A172 (cell line): ENCODE measurements at regions not wholly inside any gene's neighbourhood (a gene's known extent, or its start where the extent isn't known, plus 50 kb on each side); places are given as distances from the start of the nearest gene placed in this dataset.
"Not testable (repeated sequence)": the region's sequence is repeated elsewhere in the genome, so short reads cannot be mapped to it uniquely, and the experiment has no call there.

ENCODE experiments used
- DNase-seq: peaks from one replicate; pipeline ENCODE4 v3.0.0-alpha.2; 2015; ENCODE audit warnings: low spot score

DNA sequence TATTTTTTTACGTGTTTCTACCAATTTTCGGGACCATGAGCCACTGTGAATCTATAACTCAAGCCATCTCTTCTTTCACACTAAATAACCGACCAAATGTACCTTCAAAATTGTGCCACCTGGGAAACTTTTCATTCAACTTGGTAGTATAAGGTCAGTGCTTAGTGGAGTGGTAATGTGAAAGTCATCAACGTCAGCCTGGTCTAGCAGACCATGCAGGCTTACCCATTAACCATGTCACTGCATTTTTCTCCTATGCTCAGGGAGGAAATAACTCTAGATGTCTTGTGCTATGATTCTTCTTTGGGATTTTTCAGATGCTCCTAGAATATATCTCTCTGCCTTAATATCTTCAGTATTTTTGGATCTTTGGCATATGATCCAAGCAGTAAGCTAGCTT, 1075.4 kb upstream of the POT1 start:
- no peak for DNase-seq

DNA sequence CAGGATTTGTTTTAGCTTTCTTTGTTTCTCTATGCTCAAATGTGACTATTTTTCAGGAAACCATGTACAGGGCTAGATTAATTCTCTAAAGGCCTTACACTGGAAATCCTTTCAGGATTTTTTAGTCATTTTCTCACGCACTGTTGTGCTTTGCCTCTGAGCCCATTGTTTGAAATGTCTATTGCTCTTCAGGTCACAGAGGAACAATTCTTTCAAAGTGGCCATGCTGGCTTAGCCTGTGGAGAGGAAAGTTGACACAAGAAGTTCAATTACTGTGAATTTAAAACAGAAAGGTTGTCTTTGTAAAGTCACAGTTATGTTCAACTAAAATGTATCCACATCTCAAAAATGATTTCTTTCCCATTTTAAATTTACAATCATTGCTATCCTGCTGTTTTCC, 1071.7 kb upstream of the POT1 start:
- no peak for DNase-seq

DNA sequence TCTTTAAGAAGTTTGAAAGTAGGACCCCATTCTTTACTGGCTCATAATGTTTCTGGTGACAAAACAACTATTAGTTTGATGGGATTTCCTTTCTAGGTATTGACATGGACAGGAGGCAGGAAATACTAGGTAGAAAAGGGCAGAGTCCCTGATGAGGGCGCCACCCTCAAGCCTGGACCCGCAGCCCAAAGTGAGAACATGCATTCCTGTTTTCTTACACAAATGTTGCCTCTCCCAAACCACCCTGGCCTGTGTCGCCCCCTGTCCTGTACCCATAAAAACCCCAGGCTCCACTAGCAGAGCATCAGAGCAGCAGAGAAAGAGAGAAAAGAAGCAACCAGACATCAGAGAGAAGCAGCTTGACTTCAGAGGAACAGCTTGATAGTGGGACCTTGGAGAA, 1055.2 kb upstream of the POT1 start:
- DNase-seq, result no peak

DNA sequence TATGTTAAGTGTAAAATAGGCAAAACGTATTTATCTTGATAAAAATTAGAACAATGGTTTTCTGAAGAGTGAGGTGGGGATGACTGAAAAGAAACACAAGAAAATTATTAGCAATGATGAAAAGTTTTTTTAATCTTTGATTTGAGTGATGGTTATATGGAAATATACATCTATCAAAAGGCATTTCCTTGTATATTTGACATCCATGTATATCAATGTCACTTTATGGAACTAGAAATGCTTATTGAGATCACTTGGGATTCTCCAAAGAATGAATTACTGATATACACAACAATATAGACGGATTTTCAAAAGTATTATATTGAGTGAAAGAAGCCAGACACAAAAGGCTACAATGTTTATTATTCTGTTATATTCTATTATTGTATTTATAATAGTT, 1042.0 kb upstream of the POT1 start:
- DNase-seq, result no peak

DNA sequence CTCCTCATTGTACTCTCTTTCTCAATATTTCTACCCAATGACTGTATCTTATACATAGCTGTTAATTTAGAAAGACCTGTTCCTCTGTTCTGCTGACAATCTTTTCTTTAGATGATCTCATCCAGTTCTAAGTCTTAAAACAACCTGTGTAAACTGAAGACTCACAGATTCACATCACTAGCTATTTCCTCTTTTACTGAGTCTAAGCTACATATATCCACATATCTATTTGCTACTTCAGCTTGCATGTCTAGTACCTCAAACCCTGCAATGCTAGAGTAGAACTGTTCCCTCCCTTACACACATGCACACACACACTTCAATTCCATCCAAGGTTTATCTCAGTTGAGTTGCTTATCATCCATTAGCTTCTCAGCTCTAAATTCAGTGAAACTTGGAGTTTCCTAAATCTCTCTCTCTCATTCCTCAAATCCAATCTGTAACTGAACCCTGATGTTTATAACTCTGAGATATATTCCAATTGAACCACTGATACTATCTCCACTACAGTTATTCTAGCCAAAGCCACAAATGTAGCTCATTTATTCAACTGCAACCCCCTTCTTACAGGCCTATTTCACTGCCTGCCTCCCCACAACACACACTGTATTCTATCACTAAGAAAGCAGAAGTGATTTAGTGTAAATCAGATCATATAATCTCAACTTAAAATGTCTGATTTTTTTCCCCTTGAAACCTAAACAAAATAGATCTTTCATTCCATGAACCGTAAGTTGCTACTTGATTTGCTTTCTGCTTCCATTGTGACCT, 1036.8 kb upstream of the POT1 start:
- no peak for DNase-seq

DNA sequence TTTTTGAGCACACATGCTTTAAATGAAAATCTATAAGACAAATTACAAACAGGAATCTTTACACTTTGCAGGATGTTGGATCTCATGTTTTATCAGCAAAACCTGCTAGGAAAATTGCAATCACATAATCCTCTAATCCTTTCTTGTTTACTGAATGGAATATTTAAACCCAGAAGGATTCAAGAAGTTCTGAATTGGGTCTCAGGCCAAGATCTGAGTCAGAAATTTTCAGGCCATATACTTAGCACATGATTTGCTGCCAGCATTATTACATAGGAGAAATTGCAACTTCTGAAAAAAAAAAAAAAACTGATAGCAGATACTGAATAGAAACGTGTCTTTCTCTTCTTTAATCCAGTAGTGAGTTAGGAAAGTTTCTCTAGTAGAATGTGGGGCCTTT, 1005.3 kb upstream of the POT1 start:
- peak; percentile 31 for DNase-seq

DNA sequence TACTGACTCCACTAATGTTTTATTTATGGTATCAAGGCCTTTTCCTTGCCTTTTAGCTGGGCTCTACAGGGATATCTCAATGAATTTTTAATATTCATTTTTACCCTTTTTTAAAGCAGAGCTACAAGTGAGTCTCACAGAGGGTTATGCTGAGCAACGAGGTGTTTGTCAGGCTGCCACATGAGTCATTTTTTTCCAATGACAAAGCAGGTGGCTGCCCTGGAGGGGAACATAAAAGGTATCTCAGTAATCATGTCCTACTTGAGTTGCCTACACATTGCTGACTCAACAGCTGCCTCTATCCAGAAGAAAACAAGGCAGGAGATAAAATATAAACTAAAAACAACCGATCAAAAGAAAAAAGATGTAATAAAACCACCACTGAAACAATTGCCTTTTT, 1004.9 kb upstream of the POT1 start:
- peak; percentile 63 for DNase-seq

DNA sequence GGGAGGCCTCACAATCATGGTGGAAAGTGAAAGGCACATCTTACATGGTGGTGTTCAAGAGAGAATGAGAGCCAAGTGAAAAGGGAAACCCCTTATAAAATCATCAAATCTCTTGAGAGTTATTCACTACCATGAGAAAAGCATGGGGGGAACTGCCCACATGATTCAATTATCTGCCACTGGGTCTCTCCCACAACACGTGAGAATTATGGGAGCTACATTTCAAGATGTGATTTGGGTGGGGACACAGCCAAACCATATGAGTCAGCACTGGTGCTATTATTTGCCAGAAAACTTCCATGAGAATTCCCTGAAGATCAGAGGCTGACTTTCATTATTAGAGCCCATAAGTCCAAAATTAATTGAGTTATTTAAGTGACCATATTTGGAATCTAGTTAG, 1001.2 kb upstream of the POT1 start:
- DNase-seq, result peak; percentile 12

DNA sequence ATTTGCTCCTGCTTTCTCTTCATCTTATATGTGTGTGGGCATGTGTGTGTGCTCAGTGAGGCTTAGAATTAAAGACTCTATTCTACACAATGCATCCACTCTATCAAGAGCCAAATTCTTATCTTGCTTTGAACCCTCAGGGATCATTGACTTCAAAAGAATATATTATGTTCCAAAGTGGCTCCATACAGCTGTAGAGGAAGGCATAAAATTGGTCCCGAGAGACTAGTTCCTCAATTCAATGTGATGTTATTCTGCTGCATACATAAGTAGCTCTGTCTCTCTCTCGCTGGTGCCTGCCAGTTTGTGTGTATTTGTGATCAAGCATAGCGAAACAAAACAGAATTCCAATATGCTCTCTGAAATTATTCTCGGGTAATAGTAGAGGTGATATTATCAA, 997.9 kb upstream of the POT1 start:
- no peak for DNase-seq

DNA sequence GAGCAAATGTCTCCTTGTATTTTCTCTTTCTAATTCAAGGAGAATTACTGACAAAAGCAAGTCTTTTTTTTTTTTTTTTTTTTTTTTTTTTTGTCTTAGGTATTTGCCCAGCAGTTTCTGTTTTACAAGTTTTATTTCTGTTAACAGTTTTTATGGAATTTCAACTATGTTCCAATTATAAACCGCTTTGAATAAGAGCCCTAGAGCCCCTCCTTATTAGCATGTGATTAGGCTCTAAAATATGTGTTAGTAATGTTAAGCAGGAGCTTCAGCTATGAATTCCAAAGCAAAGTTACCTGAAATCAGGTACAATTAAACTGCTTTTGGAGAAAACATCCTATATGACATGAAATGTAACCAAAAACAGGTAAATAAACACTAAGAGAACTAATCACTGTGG, 997.0 kb upstream of the POT1 start:
- DNase-seq, result peak; percentile 11

DNA sequence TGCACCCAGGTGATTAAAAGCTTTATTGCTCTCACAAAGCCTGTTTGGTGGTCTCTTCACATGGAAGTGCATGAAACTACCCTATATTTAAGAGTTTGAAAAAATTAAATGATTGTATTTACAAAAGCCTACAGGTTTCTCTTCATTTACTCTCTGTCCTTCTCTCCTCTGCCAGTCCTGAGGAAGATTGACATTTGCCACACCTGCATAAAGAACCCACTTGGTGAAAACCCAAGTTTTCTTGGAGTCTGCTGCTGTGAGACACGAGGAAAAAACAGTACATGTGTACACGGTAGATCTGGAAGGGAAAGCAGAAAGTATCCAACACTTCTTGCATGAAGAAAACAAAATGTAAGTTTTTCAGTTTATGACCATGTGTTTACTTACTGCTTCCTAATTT, 994.4 kb upstream of the POT1 start:
- DNase-seq, result no peak

DNA sequence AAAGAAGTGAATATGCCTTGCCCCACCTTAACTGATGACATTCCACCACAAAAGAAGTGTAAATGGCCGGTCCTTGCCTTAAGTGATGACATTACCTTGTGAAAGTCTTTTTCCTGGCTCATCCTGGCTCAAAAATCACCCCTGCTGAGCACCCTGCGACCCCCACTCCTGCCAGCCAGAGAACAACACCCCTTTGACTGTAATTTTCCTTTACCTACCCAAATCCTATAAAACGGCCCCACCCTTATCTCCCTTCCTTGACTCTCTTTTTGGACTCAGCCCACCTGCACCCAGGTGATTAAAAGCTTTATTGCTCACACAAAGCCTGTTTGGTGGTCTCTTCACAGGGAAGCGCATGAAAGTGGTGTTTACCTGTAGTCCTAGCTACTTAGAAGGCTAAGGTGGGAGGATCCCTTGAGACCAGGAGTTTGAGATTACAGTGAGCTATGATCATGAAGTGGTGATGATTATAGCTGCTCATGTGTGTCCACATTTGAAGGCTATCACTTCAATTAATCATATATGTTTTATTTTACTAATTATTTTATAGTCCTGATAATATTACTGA, 985.8 kb upstream of the POT1 start:
- DNase-seq, result not testable (repeated sequence)

DNA sequence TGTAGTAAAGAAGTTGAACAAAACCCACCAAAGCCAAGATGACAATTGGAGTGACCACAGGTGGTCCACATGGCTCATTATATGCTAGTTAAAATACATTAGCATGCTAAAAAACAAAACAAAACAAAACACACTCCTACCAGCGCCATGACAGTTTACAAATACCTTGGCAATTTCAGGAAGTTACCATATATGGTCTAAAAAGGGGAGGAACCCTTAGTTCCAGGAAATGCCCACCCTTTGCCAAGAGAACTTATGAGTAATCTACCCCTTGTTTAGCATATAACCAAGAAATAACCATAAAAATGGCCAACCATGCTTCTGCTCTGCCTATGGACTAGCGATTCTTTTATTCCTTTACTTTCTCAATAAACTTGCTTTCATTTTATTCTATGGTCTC, 979.1 kb upstream of the POT1 start:
- DNase-seq, result peak; percentile 33

DNA sequence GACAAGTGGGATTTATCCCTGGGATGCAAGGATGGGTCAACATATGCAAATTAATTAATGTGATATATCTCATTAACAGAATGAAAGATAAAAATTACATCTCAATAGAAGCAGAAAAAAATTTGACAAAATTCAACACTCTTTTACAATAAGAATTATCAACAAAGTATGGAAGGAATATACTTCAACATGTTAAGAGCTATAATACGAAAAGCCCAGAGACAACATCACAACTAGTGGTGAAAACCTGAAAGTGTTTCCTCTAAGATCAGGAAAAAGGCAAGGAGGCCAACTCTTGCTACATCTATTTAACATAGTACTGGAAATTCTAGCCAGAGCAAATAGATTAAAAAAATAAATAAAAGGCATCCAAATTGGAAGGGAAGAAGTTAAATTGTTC, 970.0 kb upstream of the POT1 start:
- DNase-seq, result no peak

DNA sequence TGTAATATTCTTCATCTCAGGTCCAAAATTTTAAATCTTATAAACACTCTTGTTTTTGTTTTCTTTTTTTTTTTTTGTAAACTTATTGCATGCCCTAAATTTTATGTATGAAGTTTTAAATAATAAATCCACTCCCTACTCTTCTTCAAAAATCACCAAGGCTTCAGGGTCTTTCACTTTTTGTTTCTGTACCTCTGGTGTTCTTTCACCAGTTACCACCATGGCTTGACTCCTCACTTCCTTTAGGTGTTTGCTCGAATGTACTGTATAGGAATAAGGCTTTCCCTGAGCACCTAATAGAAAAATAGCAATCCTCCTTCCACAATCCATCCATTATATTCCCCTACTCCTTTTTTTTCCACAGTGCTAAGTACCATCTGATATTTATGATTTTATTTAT, 962.8 kb upstream of the POT1 start:
- DNase-seq, result no peak

DNA sequence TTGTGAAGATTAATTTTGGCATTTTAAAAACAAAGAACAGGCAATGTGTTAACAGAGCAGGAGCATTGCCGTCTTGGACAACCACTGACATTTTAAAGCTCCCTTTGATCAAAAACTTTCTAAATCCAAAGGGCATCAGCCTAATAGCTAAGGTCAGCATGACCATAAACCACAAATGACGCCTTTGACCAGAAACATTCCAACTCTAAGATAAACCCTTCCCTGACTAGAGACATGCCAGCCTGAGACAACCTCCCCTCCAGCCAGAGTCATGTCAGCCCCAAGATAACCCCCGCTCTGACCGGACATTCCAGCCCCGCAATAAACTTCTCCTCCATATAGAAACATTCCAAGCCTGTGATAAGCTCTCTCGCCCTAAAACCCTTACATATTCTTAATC, 949.4 kb upstream of the POT1 start:
- DNase-seq, result peak; percentile 89

DNA sequence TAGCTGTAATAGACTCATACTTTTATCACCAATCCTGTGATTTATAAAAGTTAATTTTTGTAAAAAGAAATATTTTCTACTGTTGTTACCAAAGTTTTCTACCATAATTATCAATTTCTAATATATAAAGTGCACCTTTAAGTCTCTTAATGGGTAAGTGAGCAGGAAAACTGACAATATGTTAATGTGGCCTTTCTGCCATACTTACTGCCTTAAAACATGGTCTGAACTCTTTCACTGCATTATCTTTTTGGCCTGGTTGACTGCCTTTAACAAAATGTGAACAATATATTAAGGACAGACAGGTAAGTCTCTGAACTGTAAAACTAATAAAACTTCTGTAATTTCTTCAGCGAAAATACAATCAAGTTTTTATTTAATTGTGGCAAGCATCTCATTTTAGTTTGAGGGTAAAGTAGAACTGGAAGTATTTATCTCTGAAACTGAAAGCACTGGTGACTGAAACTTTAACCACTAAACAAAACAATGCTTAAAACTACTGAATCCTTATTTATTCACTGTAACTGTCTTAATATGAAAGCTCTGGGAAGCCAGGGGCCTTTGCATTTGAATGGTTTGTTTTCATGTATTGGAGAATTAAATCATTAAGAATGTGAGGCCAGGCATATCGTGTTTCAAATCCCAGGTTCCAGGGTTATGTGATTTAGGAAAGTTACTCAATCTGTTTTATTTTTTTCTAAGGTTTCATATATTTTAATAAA, 948.8 kb upstream of the POT1 start:
- peak; percentile 2 for DNase-seq

DNA sequence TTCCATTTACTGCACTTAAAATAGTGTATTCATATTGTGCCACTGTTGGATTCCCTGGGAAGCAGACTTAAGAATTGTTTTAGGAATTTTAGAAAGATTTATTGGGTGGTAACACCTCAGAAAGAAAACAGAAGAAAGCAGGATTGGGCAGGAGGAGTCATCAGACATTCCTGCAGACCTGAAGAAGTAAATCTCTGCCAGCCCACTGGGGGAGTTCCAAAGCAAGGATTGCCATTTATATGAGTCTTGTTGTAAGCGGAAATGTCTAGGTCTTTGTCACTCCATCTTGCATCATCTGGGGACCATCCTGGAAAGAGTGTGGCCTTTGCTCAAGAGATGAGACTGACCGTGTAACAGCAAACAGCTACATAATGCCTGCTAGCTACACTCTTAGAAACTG, 947.6 kb upstream of the POT1 start:
- peak; percentile 57 for DNase-seq

DNA sequence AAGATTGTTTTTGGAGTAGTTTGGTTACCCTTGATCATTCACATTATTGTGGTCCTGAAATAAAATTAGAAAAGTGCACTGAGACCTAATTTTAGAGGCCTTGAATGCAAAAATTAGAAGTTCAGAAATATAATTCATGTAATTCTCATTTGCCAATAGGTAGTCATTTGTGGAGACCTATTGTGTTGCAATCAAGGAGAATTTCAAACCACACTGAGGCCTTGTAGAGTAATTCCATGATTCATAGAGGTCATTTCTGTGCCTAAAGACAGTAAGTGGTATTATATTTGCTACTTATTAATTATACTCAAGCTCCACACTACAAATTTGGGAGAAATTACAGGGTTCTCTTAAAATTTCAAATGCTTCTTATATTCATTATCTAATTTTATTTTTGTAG, 946.8 kb upstream of the POT1 start:
- DNase-seq, result no peak

DNA sequence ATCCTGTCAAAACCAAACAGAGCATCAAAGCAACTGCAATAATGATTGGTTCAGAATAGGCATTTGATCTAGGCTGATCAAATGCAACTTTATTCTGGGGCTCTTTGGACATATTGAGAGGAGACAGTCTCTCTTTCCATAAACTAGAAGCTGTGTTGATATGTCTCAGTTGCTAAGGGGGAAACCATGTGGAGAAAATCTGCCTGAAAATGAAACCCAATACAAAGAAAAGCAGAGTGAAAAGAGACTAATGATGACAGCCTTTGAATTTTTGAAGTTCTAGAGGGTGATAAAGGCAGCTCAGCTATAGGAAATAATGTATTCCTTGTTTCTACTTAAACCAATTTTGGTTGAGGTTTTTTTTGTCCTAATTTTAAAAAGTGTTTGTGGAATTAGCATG, 941.8 kb upstream of the POT1 start:
- no peak for DNase-seq

DNA sequence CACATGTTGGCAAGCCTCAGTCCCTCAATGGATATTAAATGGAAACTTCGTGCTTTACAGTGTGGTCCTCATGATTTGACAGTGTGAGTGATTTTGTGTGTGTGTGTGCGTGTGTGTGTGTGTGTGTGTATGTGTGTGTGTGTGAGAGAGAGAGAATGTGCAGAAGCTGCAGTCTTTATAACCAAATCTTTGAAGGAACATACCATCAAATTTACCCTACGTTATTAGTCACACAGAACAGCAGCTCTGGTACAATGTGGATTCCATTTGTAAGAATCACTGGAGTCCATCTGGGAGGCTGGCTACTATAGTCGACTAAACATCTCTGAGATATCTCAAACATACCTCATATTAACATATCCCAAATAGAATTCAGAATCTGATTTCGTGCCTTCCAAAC, 928.0 kb upstream of the POT1 start:
- DNase-seq, result peak; percentile 20

DNA sequence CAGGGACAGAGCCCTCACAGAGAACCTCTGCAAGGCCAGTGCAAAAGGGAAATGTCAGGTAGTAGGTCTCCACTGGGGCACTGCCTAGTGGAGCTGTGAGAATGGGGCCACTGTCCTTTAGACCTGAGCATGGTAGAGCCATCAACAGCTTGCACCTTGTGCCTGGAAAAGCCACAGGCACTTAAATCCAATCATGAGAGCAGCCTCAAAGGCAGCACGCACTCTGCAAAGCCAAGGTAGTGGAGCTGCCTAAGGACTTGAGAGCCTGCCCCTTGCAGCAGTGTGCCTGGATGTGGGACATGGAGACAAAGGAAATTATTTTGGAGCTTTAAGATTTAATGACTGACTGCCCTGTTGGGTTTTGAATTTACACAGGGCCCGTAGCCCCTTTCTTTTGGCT, 918.5 kb upstream of the POT1 start:
- DNase-seq, result no peak

DNA sequence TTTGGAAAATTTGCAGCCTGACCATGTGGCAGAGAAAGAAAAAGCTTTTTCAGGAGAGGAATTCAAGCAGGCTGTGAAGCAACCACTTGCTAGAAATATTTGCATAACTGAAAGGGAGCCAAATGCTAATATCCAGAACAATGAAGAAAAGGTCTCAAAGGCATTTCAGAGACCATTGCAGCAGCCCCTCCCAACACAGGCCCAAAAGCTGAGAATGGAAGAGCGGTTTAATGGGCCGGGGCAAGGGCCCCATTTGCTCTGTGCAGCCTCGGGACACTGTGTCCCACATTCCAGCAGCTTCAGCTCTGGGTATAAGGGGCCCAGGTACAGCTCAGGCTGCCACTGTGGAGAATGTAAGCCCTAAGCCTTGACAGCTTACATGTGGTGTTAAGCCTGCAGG, 918.1 kb upstream of the POT1 start:
- no peak for DNase-seq
